Activated T-cell treated with anti-CD3 and anti-CD28 coated beads, Interleukin-2, amount 50 U/mL, for 24 hours (primary cell): ENCODE measurements at regions not wholly inside any gene's neighbourhood (a gene's known extent, or its start where the extent isn't known, plus 50 kb on each side); places are given as distances from the start of the nearest gene placed in this dataset.

Source experiments
- DNase-seq: peaks from one replicate; pipeline ENCODE4 v3.0.0-alpha.2; 2020
- H3K27ac Mint-ChIP-seq: 2 replicates; pipeline ENCODE4 v1.8.0; 2020; ENCODE audit warnings: mild to moderate bottlenecking, mixed read lengths
- H3K27me3 Mint-ChIP-seq: 2 replicates; pipeline ENCODE4 v1.8.0; 2020; ENCODE audit warnings: mixed read lengths
- H3K36me3 Mint-ChIP-seq: 2 replicates; pipeline ENCODE4 v1.8.0; 2020; ENCODE audit warnings: low read depth, mixed read lengths
- H3K4me1 Mint-ChIP-seq: 2 replicates; pipeline ENCODE4 v1.8.0; 2020; ENCODE audit warnings: low read depth, mixed read lengths
- H3K4me3 Mint-ChIP-seq: 2 replicates; pipeline ENCODE4 v1.8.0; 2020; ENCODE audit warnings: mild to moderate bottlenecking, moderate library complexity, mixed read lengths
- H3K9me3 Mint-ChIP-seq: 2 replicates; pipeline ENCODE4 v1.8.0; 2020; ENCODE audit warnings: mixed read lengths

DNA sequence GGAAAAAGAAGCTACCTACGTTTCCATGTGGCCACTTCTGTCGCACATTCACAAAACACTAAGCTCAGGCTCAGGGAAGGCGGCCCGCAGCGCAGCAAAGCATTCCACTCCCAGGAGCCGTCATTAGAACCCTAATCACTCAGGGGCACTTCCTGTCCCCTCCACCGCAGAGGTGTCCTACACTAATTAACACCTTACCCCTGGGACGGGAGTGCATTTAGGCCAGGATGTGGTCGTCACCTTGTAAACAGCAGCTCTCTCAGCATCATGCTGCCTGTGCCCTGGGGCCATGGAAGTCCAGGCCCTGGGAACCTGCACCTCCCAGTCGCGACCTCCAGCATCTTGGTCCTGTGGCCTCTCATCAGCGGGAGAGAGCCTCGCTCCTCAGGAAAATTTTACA lies 359.8 kb upstream of the SALL3 start:
- no peaks in the 10 kb centered on the region for H3K4me1 Mint-ChIP-seq
- DNase-seq: no peak
- no peaks in the 10 kb centered on the region for H3K36me3 Mint-ChIP-seq
- H3K27ac Mint-ChIP-seq: no peak overlapping the region
- peaks cover 20% of the 10 kb centered on the region for H3K9me3 Mint-ChIP-seq
- no peak overlapping the region for H3K4me3 Mint-ChIP-seq
- H3K27me3 Mint-ChIP-seq: peaks cover 6% of the 10 kb centered on the region

DNA sequence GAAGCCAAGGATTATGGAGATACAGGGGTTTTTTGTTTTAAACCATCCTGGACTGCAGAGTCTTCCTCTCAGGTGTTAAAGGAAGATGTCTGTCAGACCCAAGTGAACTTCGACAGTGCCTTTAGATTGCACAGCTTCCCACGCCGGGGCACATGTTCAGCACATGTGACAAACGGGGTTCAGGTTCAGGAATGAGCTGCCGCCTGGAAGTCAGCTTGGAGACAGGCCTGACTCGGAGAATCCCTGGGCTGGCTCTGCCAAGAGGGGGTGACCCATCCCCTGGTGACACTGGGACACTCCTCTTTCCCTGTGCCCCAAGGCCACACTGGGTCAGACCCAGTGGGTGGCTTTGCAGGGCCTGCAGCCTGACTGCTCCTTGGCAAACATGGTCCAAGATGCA lies 359.3 kb upstream of the SALL3 start:
- Mint-ChIP-seq H3K27me3 (peaks cover 7% of the 10 kb centered on the region), H3K27ac (no peak overlapping the region), H3K9me3 (peaks cover 18% of the 10 kb centered on the region), H3K4me1 (no peaks in the 10 kb centered on the region), H3K36me3 (no peaks in the 10 kb centered on the region), H3K4me3 (no peak overlapping the region)
- DNase-seq: no peak

DNA sequence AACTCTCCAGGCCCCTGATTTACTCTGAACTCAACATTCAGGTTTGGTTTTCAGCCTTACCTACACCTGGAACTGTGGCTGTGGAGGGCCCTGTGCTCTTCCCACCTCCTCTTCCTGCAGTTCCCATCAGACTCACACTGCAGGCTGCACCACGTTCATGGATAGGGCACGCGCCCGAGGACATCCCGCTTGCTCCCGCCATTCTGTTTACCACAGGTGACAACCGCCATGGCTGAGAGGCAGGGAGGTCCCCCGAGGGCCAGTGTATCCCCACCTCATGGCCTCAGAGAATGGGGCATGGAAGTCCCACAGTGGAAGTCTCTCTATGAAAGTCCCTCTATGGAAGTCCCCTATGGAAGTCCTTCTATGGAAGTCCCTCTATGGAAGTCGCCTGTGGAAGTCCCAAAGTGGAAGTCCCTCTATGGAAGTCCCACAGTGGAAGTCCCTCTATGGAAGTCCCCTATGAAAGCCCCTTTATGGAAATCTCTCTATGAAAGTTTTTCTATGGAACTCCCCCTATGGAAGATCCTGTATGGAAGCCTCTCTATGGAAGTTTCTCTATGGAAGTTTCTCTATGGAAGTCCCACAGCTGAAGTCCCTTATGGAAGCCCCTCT lies 358.4 kb upstream of the SALL3 start:
- DNase-seq: no peak
- Mint-ChIP-seq H3K4me1 (peaks cover 7% of the 10 kb centered on the region), H3K27ac (no peak overlapping the region), H3K9me3 (peaks cover 12% of the 10 kb centered on the region), H3K36me3 (no peaks in the 10 kb centered on the region), H3K4me3 (no peak overlapping the region), H3K27me3 (peaks cover 7% of the 10 kb centered on the region)

GRCh38 chr18:78622251-78622906 lies 357.2 kb upstream of the SALL3 start:
- peaks cover 10% of the 10 kb centered on the region for H3K27me3 Mint-ChIP-seq

GRCh38 chr18:78622907-78623541 lies 356.6 kb upstream of the SALL3 start:
- H3K27ac Mint-ChIP-seq: no peak overlapping the region
- peaks cover 10% of the 10 kb centered on the region for H3K27me3 Mint-ChIP-seq

More at GRCh38 chr18:78622251-78622906, 357.2 kb upstream of the SALL3 start:
- DNase-seq: no peak
- H3K27ac Mint-ChIP-seq: no peak overlapping the region
- H3K4me1 Mint-ChIP-seq: peaks cover 9% of the 10 kb centered on the region
- peaks cover 3% of the 10 kb centered on the region for H3K9me3 Mint-ChIP-seq
- no peaks in the 10 kb centered on the region for H3K36me3 Mint-ChIP-seq
- H3K4me3 Mint-ChIP-seq: no peak overlapping the region

GRCh38 chr18:78624646-78625279 lies 354.9 kb upstream of the SALL3 start:
- no peaks in the 10 kb centered on the region for H3K9me3 Mint-ChIP-seq
- no peaks in the 10 kb centered on the region for H3K36me3 Mint-ChIP-seq
- DNase-seq: peak; percentile 21
- peaks cover 10% of the 10 kb centered on the region for H3K27me3 Mint-ChIP-seq
- no peak overlapping the region for H3K27ac Mint-ChIP-seq
- peaks cover 9% of the 10 kb centered on the region for H3K4me1 Mint-ChIP-seq
- no peak overlapping the region for H3K4me3 Mint-ChIP-seq

More at GRCh38 chr18:78622907-78623541, 356.6 kb upstream of the SALL3 start:
- Mint-ChIP-seq H3K9me3 (no peaks in the 10 kb centered on the region), H3K4me3 (no peak overlapping the region), H3K4me1 (peaks cover 9% of the 10 kb centered on the region), H3K36me3 (no peaks in the 10 kb centered on the region)
- peak; percentile 12 for DNase-seq

DNA sequence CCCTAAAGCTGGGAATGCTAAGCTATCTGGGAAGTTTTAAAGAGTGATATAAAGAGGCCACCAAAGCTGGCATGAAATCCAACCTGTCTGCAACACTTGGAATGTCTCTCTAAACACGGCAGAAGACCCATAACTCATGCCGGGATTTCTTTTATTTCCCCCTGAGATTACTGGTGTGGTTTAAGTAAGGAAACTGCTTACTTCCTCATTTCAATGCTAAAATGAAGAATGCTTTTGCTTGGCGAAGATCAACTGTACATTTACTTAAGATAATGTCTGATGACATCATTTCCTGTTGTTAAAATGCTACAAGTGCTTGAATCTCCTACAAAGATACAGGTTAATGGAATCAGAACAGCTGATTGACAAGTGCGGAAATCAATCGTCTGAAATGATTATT lies 353.8 kb upstream of the SALL3 start:
- DNase-seq: no peak
- H3K27me3 Mint-ChIP-seq: peaks cover 10% of the 10 kb centered on the region
- H3K9me3 Mint-ChIP-seq: peaks cover 8% of the 10 kb centered on the region
- no peak overlapping the region for H3K27ac Mint-ChIP-seq
- H3K4me3 Mint-ChIP-seq: no peak overlapping the region
- peaks cover 9% of the 10 kb centered on the region for H3K4me1 Mint-ChIP-seq
- no peaks in the 10 kb centered on the region for H3K36me3 Mint-ChIP-seq

DNA sequence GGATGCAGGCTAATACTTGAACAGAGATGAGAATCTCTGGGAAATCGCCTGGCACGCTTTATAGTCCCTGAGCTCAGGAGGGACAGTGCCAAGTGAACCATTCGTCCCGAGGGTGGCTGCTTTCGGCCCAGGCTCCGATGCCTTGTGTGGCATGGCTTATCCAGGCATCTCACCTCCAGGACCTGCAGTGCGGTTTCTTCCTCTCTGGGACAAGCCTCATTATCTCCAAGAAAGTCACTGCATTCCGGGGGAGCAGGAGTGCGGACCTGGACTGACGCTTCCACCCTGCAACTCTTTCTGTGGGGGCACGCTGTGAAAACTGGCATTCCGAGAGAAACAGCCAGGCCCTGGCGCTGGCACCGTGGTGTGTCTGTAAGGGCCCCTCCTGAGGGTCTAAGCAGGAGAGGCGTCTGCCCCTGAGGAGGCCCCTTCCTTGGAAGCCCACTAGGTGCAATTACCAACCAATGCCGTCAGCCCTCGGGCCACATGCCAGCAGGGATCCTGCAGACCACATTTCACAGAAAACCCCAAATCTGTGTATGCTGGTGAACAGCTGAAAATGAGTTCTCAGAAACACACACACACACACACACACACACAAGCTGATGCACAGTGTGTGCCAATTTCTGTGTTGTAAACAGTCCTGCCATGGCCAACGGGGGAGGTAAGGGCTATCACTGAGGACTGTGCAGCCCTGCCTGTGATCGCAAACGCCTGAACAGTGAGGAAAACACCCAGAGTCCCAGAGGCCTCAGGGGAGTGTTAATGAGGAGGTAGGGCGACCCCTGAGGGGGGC lies 351.9 kb upstream of the SALL3 start:
- Mint-ChIP-seq H3K9me3 (peaks cover 11% of the 10 kb centered on the region), H3K36me3 (no peaks in the 10 kb centered on the region), H3K4me1 (peaks cover 13% of the 10 kb centered on the region), H3K27me3 (peaks cover 10% of the 10 kb centered on the region), H3K27ac (no peak overlapping the region), H3K4me3 (no peak overlapping the region)
- peak; percentile 18 for DNase-seq

DNA sequence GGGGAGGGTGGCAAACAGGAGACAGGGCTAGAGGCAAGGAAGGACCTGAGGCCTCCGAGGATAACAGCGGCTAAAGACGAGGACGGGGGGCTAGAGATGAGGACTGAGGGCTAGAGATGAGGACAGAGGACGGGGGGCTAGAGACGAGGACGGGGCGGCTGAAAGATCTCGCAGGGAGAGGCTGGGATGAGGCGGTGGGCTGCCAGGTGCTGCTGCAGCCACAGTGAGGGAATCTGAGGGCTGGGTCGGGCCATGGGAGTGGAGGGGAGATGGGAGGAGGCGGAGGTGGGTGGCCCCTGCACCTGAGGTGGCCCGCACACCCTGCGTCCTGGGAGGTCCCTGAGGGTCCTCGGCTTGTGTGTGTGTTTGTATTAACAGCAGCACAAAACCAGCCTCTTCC lies 350.2 kb upstream of the SALL3 start:
- Mint-ChIP-seq H3K27me3 (peaks cover 7% of the 10 kb centered on the region), H3K9me3 (peaks cover 11% of the 10 kb centered on the region), H3K27ac (no peak overlapping the region), H3K36me3 (peaks cover 5% of the 10 kb centered on the region), H3K4me1 (peaks cover 20% of the 10 kb centered on the region), H3K4me3 (no peak overlapping the region)
- peak; percentile 16 for DNase-seq

GRCh38 chr18:78630356-78630755 lies 349.3 kb upstream of the SALL3 start:
- no peak overlapping the region for H3K4me3 Mint-ChIP-seq
- peaks cover 23% of the 10 kb centered on the region for H3K4me1 Mint-ChIP-seq
- H3K36me3 Mint-ChIP-seq: peaks cover 6% of the 10 kb centered on the region
- H3K27me3 Mint-ChIP-seq: peaks cover 3% of the 10 kb centered on the region
- peaks cover 11% of the 10 kb centered on the region for H3K9me3 Mint-ChIP-seq
- no peak overlapping the region for H3K27ac Mint-ChIP-seq
- no peak for DNase-seq

GRCh38 chr18:78630981-78631510 lies 348.6 kb upstream of the SALL3 start:
- no peak overlapping the region for H3K27ac Mint-ChIP-seq
- peaks cover 6% of the 10 kb centered on the region for H3K36me3 Mint-ChIP-seq
- peaks cover 15% of the 10 kb centered on the region for H3K9me3 Mint-ChIP-seq
- peaks cover 3% of the 10 kb centered on the region for H3K27me3 Mint-ChIP-seq
- DNase-seq: no peak
- H3K4me1 Mint-ChIP-seq: peaks cover 21% of the 10 kb centered on the region
- H3K4me3 Mint-ChIP-seq: no peak overlapping the region

GRCh38 chr18:78632111-78632541 lies 347.5 kb upstream of the SALL3 start:
- H3K4me3 Mint-ChIP-seq: no peak overlapping the region
- H3K36me3 Mint-ChIP-seq: peaks cover 6% of the 10 kb centered on the region
- peak; percentile 17 for DNase-seq
- H3K27ac Mint-ChIP-seq: peak overlapping the region; percentile 19
- H3K27me3 Mint-ChIP-seq: no peaks in the 10 kb centered on the region
- peaks cover 17% of the 10 kb centered on the region for H3K9me3 Mint-ChIP-seq
- peaks cover 23% of the 10 kb centered on the region for H3K4me1 Mint-ChIP-seq

DNA sequence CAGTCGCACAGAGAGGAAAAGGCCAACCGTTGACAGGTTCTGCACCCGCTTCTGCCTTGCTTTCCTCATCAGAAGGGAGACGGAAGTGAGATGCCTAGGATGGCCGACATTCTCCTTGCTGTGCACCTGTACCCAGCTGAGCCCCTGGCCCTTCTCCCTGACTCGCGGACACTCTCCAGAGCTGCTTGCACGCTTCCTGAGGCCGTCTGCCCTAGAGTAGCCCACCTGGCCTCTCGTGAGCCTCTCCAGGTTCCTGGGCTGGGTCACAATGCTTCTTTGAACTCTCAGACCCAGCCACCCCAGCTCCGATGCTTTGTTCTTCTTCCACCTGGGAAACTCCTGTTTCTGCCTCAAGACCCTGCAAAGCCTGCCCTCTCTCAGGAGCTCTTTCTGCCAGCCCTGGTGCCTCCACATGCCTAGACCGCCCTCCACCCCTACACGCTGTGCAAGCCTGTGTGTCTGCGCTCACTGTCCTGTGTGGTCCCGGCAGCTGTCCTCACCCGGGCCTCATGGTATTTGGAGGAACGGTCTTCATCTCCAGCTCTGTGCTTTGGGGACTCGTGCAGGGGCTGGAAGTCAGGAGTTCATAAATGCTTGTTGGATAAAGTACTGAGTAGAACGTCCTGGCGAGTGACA lies 345.4 kb upstream of the SALL3 start:
- H3K9me3 Mint-ChIP-seq: peaks cover 17% of the 10 kb centered on the region
- no peak overlapping the region for H3K4me3 Mint-ChIP-seq
- no peak for DNase-seq
- H3K27me3 Mint-ChIP-seq: no peaks in the 10 kb centered on the region
- H3K4me1 Mint-ChIP-seq: peaks cover 23% of the 10 kb centered on the region
- H3K36me3 Mint-ChIP-seq: peaks cover 6% of the 10 kb centered on the region
- H3K27ac Mint-ChIP-seq: no peak overlapping the region
